HCT116 (cell line): ENCODE measurements at regions not wholly inside any gene's neighbourhood (a gene's known extent, or its start where the extent isn't known, plus 50 kb on each side); places are given as distances from the start of the nearest gene placed in this dataset.
A peak's percentile ranks its signal among the peaks of the same experiment; 100 is the strongest.

Source experiments
- ATAC-seq: fragments of 200-7000 bp; cut with Tn5 transposase; 2 replicates; pipeline ENCODE4 v1.9.1; 2020; ENCODE audit warnings: mild to moderate bottlenecking, moderate library complexity
- BruUV-seq: library from RNA; stranded (reverse); fragments of 400-500 nt; replicated peaks from 2 replicates; lab custom pipeline; 2021; lab: Mats Ljungman, UMichigan
- CTCF ChIA-PET: fragments of 300-600 bp; sonication (Branson Sonifier 250); formaldehyde crosslinking; loops from one replicate; lab custom pipeline; 2021; ENCODE audit warnings: antibody characterized with exemption; lab: Charles Lee
- POLR2A ChIA-PET: fragments of 300-600, 350-600 bp; sonication (Branson Sonifier 250); formaldehyde crosslinking; loops from one replicate; lab custom pipeline; 2021; ENCODE audit warnings: antibody characterized with exemption; lab: Charles Lee
- RAD21 ChIA-PET, 2 experiments: fragments of 300-600 bp; sonication (Branson Sonifier 250); formaldehyde crosslinking; loops; one replicate each; lab custom pipeline; 2023; ENCODE audit warnings: low total read pairs in 2 of 2; ENCODE audit not compliant: uncharacterized antibody in 2 of 2, unreplicated experiment in 2 of 2, low non-redundant PET in 1 of 2; lab: Charles Lee
- DNase-seq: peaks from one replicate; pipeline ENCODE4 v3.0.0-alpha.2; 2010; ENCODE audit warnings: low read depth, low spot score
- H2AFZ ChIP-seq: fragments of 200-600 bp; shearing (Covaris generic), sonication (generic); 2 replicates; pipeline ENCODE4 v1.6.1; 2017; ENCODE audit warnings: low read depth, mixed run types, mixed read lengths, antibody characterized with exemption, low read length; ENCODE audit not compliant: poor library complexity, severe bottlenecking
- H3K27ac ChIP-seq: 2 replicates; pipeline ENCODE4 v1.5.1; 2012; ENCODE audit warnings: low read depth, low read length
- H3K27me3 ChIP-seq: fragments of 200-600 bp; sonication (generic); 2 replicates; pipeline ENCODE4 v1.6.1; 2016; ENCODE audit warnings: mixed run types, low read length, mixed read lengths; ENCODE audit not compliant: insufficient read depth
- H3K36me3 ChIP-seq, 2 experiments: fragments of 200-500 bp in 1 of 2; fragments of 200-600 bp in 1 of 2; sonication (Bioruptor generic) in 1 of 2; sonication (generic) in 1 of 2; 2 replicates each; pipeline versions ENCODE4 v1.5.1 to v1.6.1; 2014 to 2016; ENCODE audit warnings: low read length in 2 of 2, inconsistent platforms in 1 of 2, mixed read lengths in 1 of 2, mixed run types in 1 of 2; ENCODE audit not compliant: insufficient read depth in 2 of 2, control insufficient read depth in 1 of 2
- H3K4me1 ChIP-seq, 2 experiments: fragments of 200-600 bp in 1 of 2; sonication (generic) in 1 of 2; 2 replicates each; pipeline versions ENCODE4 v1.5.1 to v1.6.1; 2012 to 2017; ENCODE audit warnings: low read length in 2 of 2, inconsistent platforms in 1 of 2, mild to moderate bottlenecking in 1 of 2, mixed read lengths in 1 of 2, mixed run types in 1 of 2, moderate library complexity in 1 of 2; ENCODE audit not compliant: insufficient read depth in 2 of 2, control insufficient read depth in 1 of 2
- H3K4me2 ChIP-seq: fragments of 200-600 bp; sonication (generic); 2 replicates; pipeline ENCODE4 v1.6.1; 2017; ENCODE audit warnings: mixed run types, low read length, mixed read lengths
- H3K4me3 ChIP-seq, 2 experiments: fragments of 200-600 bp in 1 of 2; sonication (generic) in 1 of 2; replicated peaks in 1 of 2; 2 replicates each; pipeline ENCODE4 v1.5.1; 2011 to 2016; ENCODE audit warnings: low read length in 2 of 2, control low read depth in 1 of 2, low read depth in 1 of 2, mild to moderate bottlenecking in 1 of 2, mixed read lengths in 1 of 2, mixed run types in 1 of 2
- H3K79me2 ChIP-seq: fragments of 200-600 bp; sonication (generic); 2 replicates; pipeline ENCODE4 v1.6.1; 2017; ENCODE audit warnings: mild to moderate bottlenecking, mixed run types, low read length, moderate library complexity, mixed read lengths; ENCODE audit not compliant: insufficient read depth
- H3K9ac ChIP-seq: fragments of 200-600 bp; sonication (generic); 2 replicates; pipeline ENCODE4 v1.6.1; 2016; ENCODE audit warnings: low read length, mixed read lengths
- H3K9me2 ChIP-seq: fragments of 200-600 bp; sonication (generic), shearing (Covaris generic); 2 replicates; pipeline ENCODE4 v1.6.1; 2017; ENCODE audit warnings: mixed run types, mild to moderate bottlenecking, moderate library complexity; ENCODE audit not compliant: insufficient read depth
- H3K9me3 ChIP-seq, 2 experiments: fragments of 200-500 bp in 1 of 2; fragments of 200-600 bp in 1 of 2; sonication (Bioruptor generic) in 1 of 2; sonication (generic) in 1 of 2; 2 replicates each; pipeline ENCODE4 v1.6.1; 2014 to 2017; ENCODE audit warnings: low read length in 2 of 2, mixed read lengths in 2 of 2, inconsistent platforms in 1 of 2, low read depth in 1 of 2, mild to moderate bottlenecking in 1 of 2, mixed run types in 1 of 2, moderate library complexity in 1 of 2; ENCODE audit not compliant: control insufficient read depth in 1 of 2, insufficient read depth in 1 of 2
- H4K20me1 ChIP-seq: fragments of 200-600 bp; sonication (generic), shearing (Covaris generic); 2 replicates; pipeline ENCODE4 v1.6.1; 2017; ENCODE audit warnings: mixed run types, mild to moderate bottlenecking, moderate library complexity; ENCODE audit not compliant: insufficient read depth
- CBX3 ChIP-seq: IDR thresholded peaks from 2 replicates; pipeline ENCODE4 v1.6.1; 2012; ENCODE audit warnings: low read depth
- CEBPB ChIP-seq: IDR thresholded peaks from 2 replicates; pipeline ENCODE4 v1.6.1; 2012; ENCODE audit warnings: low read depth
- EGR1 ChIP-seq: IDR thresholded peaks from 2 replicates; pipeline ENCODE4 v1.6.1; 2012; ENCODE audit warnings: low read depth
- EZH2 ChIP-seq: fragments of 200-600 bp; sonication (generic); IDR thresholded peaks from 2 replicates; pipeline ENCODE4 v1.6.1; 2017; ENCODE audit warnings: antibody characterized with exemption, mixed run types
- EZH2phosphoT487 ChIP-seq: fragments of 200-600 bp; IDR thresholded peaks from 2 replicates; pipeline ENCODE4 v1.6.1; 2018; ENCODE audit warnings: antibody characterized with exemption, borderline replicate concordance
- FOSL1 ChIP-seq: IDR thresholded peaks from 2 replicates; pipeline ENCODE4 v1.6.1; 2012; ENCODE audit warnings: low read depth
- JUND ChIP-seq: IDR thresholded peaks from 2 replicates; pipeline ENCODE4 v1.6.1; 2012
- POLR2A ChIP-seq: IDR thresholded peaks from 2 replicates; pipeline ENCODE4 v1.7.0; 2011; ENCODE audit warnings: borderline replicate concordance; ENCODE audit not compliant: insufficient read depth, insufficient read length; ENCODE audit errors: extremely low read depth
- POLR2AphosphoS5 ChIP-seq: IDR thresholded peaks from 2 replicates; pipeline ENCODE4 v1.6.1; 2011; ENCODE audit warnings: mild to moderate bottlenecking, low read depth, low read length, moderate library complexity
- RAD21 ChIP-seq: IDR thresholded peaks from 2 replicates; pipeline ENCODE4 v1.6.1; 2012; ENCODE audit warnings: low read depth, mild to moderate bottlenecking
- SP1 ChIP-seq: IDR thresholded peaks from 2 replicates; pipeline ENCODE4 v1.6.1; 2012; ENCODE audit warnings: low read depth
- YY1 ChIP-seq: IDR thresholded peaks from 2 replicates; pipeline ENCODE4 v1.6.1; 2011; ENCODE audit warnings: low read length, low read depth, moderate library complexity, mild to moderate bottlenecking; ENCODE audit not compliant: insufficient replicate concordance; ENCODE audit errors: extremely low read depth
- intact Hi-C: fragments of 100-400 bp; cut with micrococcal nuclease; formaldehyde crosslinking; loops from 2 replicates; pipeline ENCODE4 v1.10.0; 2022
- TF ChIP-seq, protein P1 (sequence below): IDR thresholded peaks from 2 replicates; pipeline ENCODE4 v1.6.1; 2011; ENCODE audit warnings: mild to moderate bottlenecking, low read length, moderate library complexity; ENCODE audit not compliant: insufficient replicate concordance; ENCODE audit errors: extremely low read depth

DNA sequence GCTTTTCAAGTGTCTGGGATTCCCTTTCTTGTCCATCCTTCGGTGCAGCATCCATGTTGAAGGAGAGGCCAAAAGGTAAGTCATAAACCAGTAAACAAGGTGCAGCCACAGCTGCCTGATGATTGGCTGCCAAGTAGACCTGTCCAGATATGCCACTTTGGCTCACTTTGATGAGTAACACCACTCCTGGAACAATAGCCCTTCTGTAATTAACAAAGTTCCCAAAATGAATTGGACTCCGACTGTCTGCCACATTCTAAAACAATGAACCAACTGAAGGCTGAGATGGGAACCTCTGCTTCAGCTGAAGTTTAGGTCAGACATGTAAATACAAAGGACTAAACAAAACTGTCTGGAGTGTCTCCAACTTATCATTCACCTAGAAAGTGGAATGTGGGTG lies 82.2 kb upstream of the LGALSL start:
- H3K4me3 ChIP-seq, result no peak overlapping the region
- H3K79me2 ChIP-seq, result no peaks in the 10 kb centered on the region
- TF ChIP-seq YY1 (no peak), SP1 (no peak), RAD21 (no peak), FOSL1 (no peak), EGR1 (no peak), POLR2A (no peak), POLR2AphosphoS5 (no peak), CEBPB (no peak), CBX3 (no peak), EZH2 (no peak), JUND (no peak), EZH2phosphoT487 (no peak)
- TF ChIP-seq, protein P1, sequence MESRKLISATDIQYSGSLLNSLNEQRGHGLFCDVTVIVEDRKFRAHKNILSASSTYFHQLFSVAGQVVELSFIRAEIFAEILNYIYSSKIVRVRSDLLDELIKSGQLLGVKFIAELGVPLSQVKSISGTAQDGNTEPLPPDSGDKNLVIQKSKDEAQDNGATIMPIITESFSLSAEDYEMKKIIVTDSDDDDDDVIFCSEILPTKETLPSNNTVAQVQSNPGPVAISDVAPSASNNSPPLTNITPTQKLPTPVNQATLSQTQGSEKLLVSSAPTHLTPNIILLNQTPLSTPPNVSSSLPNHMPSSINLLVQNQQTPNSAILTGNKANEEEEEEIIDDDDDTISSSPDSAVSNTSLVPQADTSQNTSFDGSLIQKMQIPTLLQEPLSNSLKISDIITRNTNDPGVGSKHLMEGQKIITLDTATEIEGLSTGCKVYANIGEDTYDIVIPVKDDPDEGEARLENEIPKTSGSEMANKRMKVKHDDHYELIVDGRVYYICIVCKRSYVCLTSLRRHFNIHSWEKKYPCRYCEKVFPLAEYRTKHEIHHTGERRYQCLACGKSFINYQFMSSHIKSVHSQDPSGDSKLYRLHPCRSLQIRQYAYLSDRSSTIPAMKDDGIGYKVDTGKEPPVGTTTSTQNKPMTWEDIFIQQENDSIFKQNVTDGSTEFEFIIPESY, result no peak
- RAD21 ChIA-PET, result no interaction called here
- no TSS peak for BruUV-seq
- no peaks in the 10 kb centered on the region for H3K9me2 ChIP-seq
- H3K4me1 ChIP-seq, result peaks cover 0 to 7% of the 10 kb centered on the region in 2 experiments; a peak in 1 of 4 replicates
- no peak overlapping the region for H3K9ac ChIP-seq
- CTCF ChIA-PET, result no interaction called here
- H2AFZ ChIP-seq, result no peak overlapping the region
- no peak overlapping the region for H3K27ac ChIP-seq
- H4K20me1 ChIP-seq, result no peaks in the 10 kb centered on the region
- H3K36me3 ChIP-seq, result no peaks in the 10 kb centered on the region
- POLR2A ChIA-PET, result interaction anchor here (1.0 kb wide), 1 partner anchor 9 kb away, joined by 4 read pairs; no protein-coding TSS in a partner anchor
- intact Hi-C loops, result no loop called here
- peak; percentile 46 for ATAC-seq
- no peak for DNase-seq
- no peaks in the 10 kb centered on the region for H3K27me3 ChIP-seq
- no peaks in the 10 kb centered on the region for H3K9me3 ChIP-seq
- 0 out of 2 replicates have a peak overlapping the region, but pooled peaks have one; percentile 30 for H3K4me2 ChIP-seq
